Panc1 (cell line): ENCODE measurements at regions not wholly inside any gene's neighbourhood (a gene's known extent, or its start where the extent isn't known, plus 50 kb on each side); places are given as distances from the start of the nearest gene placed in this dataset.

Experiments used
- POLR2AphosphoS5 ChIP-seq: IDR thresholded peaks from 2 replicates; pipeline ENCODE4 v1.6.1; 2012; ENCODE audit warnings: mild to moderate bottlenecking, low read depth, low read length, moderate library complexity
- TF ChIP-seq, protein P1 (sequence below): fragments of 450-650 bp; IDR thresholded peaks from 2 replicates; pipeline ENCODE4 v1.5.1; 2017; ENCODE audit warnings: mild to moderate bottlenecking

- TF ChIP-seq, protein P1, sequence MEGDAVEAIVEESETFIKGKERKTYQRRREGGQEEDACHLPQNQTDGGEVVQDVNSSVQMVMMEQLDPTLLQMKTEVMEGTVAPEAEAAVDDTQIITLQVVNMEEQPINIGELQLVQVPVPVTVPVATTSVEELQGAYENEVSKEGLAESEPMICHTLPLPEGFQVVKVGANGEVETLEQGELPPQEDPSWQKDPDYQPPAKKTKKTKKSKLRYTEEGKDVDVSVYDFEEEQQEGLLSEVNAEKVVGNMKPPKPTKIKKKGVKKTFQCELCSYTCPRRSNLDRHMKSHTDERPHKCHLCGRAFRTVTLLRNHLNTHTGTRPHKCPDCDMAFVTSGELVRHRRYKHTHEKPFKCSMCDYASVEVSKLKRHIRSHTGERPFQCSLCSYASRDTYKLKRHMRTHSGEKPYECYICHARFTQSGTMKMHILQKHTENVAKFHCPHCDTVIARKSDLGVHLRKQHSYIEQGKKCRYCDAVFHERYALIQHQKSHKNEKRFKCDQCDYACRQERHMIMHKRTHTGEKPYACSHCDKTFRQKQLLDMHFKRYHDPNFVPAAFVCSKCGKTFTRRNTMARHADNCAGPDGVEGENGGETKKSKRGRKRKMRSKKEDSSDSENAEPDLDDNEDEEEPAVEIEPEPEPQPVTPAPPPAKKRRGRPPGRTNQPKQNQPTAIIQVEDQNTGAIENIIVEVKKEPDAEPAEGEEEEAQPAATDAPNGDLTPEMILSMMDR, result no peak
- TF ChIP-seq POLR2AphosphoS5, result no peak
Observed at GRCh38 chr10:129114588-129114987, 352.5 kb upstream of the MGMT start.
